ENCODE measurements at regions not wholly inside any gene's neighbourhood (a gene's known extent, or its start where the extent isn't known, plus 50 kb on each side); places are given as distances from the start of the nearest gene placed in this dataset.

- H3K27me3 ChIP-seq (ENCODE audit: low read depth): no peaks in the 10 kb centered on the region
- no peaks in the 10 kb centered on the region for H3K4me1 ChIP-seq
- intact Hi-C loops (cut with micrococcal nuclease): no loop called here
- no peak for DNase-seq
- TF ChIP-seq, protein P1, sequence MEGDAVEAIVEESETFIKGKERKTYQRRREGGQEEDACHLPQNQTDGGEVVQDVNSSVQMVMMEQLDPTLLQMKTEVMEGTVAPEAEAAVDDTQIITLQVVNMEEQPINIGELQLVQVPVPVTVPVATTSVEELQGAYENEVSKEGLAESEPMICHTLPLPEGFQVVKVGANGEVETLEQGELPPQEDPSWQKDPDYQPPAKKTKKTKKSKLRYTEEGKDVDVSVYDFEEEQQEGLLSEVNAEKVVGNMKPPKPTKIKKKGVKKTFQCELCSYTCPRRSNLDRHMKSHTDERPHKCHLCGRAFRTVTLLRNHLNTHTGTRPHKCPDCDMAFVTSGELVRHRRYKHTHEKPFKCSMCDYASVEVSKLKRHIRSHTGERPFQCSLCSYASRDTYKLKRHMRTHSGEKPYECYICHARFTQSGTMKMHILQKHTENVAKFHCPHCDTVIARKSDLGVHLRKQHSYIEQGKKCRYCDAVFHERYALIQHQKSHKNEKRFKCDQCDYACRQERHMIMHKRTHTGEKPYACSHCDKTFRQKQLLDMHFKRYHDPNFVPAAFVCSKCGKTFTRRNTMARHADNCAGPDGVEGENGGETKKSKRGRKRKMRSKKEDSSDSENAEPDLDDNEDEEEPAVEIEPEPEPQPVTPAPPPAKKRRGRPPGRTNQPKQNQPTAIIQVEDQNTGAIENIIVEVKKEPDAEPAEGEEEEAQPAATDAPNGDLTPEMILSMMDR (IDR thresholded peaks at IDR 0.05; ENCODE audit: borderline replicate concordance): no peak
- H3K27ac ChIP-seq (replicated peaks): no peak overlapping the region
- no peaks in the 10 kb centered on the region for H3K9me3 ChIP-seq (replicated peaks)
- H3K36me3 ChIP-seq: no peaks in the 10 kb centered on the region
- no peak overlapping the region for H3K4me3 ChIP-seq
Observed at GRCh38 chr5:97877588-97877987, 694.5 kb upstream of the RIOK2 start.

DNA sequence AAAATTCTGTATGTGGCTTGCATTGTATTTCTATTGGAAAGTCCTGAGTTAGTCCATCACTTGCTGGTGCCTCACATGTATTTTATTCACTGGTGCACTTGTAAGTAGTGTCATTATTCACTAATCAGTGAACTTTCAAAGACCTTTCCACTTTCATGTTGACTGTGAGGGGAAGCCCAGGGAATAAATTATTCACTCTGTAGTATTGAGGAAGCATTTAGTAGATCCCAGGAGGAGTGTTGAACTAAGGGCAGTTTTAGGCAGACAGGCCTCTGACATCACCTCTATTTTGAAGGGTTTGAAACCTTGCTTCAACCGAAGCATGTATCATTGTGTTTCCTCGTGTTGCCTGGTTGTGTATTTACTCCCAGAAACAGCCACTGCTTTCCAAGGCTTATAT, 705.4 kb upstream of the RIOK2 start:
- Histone ChIP-seq H3K27ac (replicated peaks) (no peak overlapping the region), H3K9me3 (replicated peaks) (peaks cover 29% of the 10 kb centered on the region), H3K27me3 (ENCODE audit: low read depth) (no peaks in the 10 kb centered on the region), H3K36me3 (no peaks in the 10 kb centered on the region), H3K4me3 (no peak overlapping the region), H3K4me1 (no peaks in the 10 kb centered on the region)
- TF ChIP-seq, protein P1 (IDR thresholded peaks at IDR 0.05; ENCODE audit: borderline replicate concordance): no peak
- DNase-seq: no peak
- intact Hi-C loops (cut with micrococcal nuclease): no loop called here

DNA sequence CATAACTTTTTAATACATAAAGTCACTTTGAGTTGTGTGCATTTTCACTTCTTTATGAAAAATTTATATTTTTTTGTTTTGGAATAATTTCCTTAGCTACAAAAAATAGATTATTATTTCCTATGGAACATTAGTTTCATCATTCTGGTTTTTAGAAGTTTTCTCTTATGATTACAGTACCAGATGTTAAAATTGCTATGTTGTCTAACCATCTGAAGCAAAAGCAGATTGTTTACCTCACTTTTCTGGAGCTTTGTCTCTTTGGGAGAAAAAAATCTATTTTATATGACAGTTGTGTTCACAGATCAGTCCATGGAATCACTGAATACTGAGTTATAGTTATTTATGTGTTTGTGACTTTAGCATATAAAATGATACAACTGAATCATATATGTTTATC, 708.9 kb upstream of the RIOK2 start:
- H3K36me3 ChIP-seq: no peaks in the 10 kb centered on the region
- H3K4me3 ChIP-seq: no peak overlapping the region
- TF ChIP-seq, protein P1 (IDR thresholded peaks at IDR 0.05; ENCODE audit: borderline replicate concordance): no peak
- DNase-seq: no peak
- H3K4me1 ChIP-seq: no peaks in the 10 kb centered on the region
- H3K27me3 ChIP-seq (ENCODE audit: low read depth): no peaks in the 10 kb centered on the region
- intact Hi-C loops (cut with micrococcal nuclease): no loop called here
- H3K9me3 ChIP-seq (replicated peaks): peaks cover 23% of the 10 kb centered on the region
- H3K27ac ChIP-seq (replicated peaks): no peak overlapping the region

DNA sequence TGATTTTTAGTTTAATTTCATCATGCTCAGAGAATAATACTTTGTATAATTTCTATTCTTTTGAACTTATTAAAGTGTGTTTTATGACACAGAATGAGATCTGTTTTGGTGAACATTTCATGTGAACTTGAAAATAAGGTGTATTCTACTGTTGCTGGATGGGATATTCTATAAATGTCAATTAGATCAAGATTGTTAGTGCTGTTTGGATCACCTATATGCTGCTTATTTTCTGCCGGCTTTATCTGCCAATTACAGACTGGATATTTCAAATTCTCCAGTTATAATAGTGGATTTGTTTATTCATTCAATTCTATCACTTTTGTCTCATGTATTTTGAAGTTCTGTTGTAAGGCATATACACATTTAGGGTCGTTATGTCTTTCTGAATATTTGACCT, 720.7 kb upstream of the RIOK2 start:
- DNase-seq: no peak
- H3K4me3 ChIP-seq: no peak overlapping the region
- no peaks in the 10 kb centered on the region for H3K27me3 ChIP-seq (ENCODE audit: low read depth)
- TF ChIP-seq, protein P1 (IDR thresholded peaks at IDR 0.05; ENCODE audit: borderline replicate concordance): no peak
- no peaks in the 10 kb centered on the region for H3K36me3 ChIP-seq
- peaks cover 74% of the 10 kb centered on the region for H3K9me3 ChIP-seq (replicated peaks)
- peaks cover 3% of the 10 kb centered on the region for H3K4me1 ChIP-seq
- intact Hi-C loops (cut with micrococcal nuclease): no loop called here
- H3K27ac ChIP-seq (replicated peaks): no peak overlapping the region

GRCh38 chr5:97906135-97906534, 723.1 kb upstream of the RIOK2 start:
- no peak overlapping the region for H3K4me3 ChIP-seq
- TF ChIP-seq, protein P1 (IDR thresholded peaks at IDR 0.05; ENCODE audit: borderline replicate concordance): no peak
- H3K9me3 ChIP-seq (replicated peaks): peaks cover 63% of the 10 kb centered on the region
- H3K36me3 ChIP-seq: no peaks in the 10 kb centered on the region
- H3K27me3 ChIP-seq (ENCODE audit: low read depth): no peaks in the 10 kb centered on the region
- H3K27ac ChIP-seq (replicated peaks): peak overlapping the region; percentile 6
- H3K4me1 ChIP-seq: peaks cover 3% of the 10 kb centered on the region
- intact Hi-C loops (cut with micrococcal nuclease): no loop called here
- no peak for DNase-seq
